ENCODE measurements at regions not wholly inside any gene's neighbourhood (a gene's known extent, or its start where the extent isn't known, plus 50 kb on each side); places are given as distances from the start of the nearest gene placed in this dataset.

GRCh38 chr7:46549892-46550639 is 629.0 kb upstream of the IGFBP3 start:
- no peak overlapping the region for H3K9ac ChIP-seq (ENCODE audit: low read length in 2 of 2)
- H3K27ac ChIP-seq (ENCODE audit: low read length): no peak overlapping the region
- no peak overlapping the region for H3K4me3 ChIP-seq (ENCODE audit: low read length in 2 of 2)
- H3K4me1 ChIP-seq (ENCODE audit: control insufficient read depth, insufficient read depth, low read length): no peaks in the 10 kb centered on the region
- H3K9me3 ChIP-seq (ENCODE audit: control insufficient read depth in 2 of 2, low read length in 2 of 2): no peaks in the 10 kb centered on the region
- no peaks in the 10 kb centered on the region for H3K36me3 ChIP-seq (ENCODE audit: control insufficient read depth in 2 of 2, insufficient read depth in 2 of 2, low read length in 2 of 2)
- H3K27me3 ChIP-seq (ENCODE audit: control insufficient read depth in 1 of 2, insufficient read depth in 2 of 2, low read length in 2 of 2): no peaks in the 10 kb centered on the region

- no peaks in the 10 kb centered on the region for H3K36me3 ChIP-seq (ENCODE audit: control insufficient read depth in 2 of 2, insufficient read depth in 2 of 2, low read length in 2 of 2)
- H3K9ac ChIP-seq (ENCODE audit: low read length in 2 of 2): no peak overlapping the region
- no peaks in the 10 kb centered on the region for H3K27me3 ChIP-seq (ENCODE audit: control insufficient read depth in 1 of 2, insufficient read depth in 2 of 2, low read length in 2 of 2)
- H3K9me3 ChIP-seq (ENCODE audit: control insufficient read depth in 2 of 2, low read length in 2 of 2): no peaks in the 10 kb centered on the region
- H3K4me1 ChIP-seq (ENCODE audit: control insufficient read depth, insufficient read depth, low read length): no peaks in the 10 kb centered on the region
- H3K4me3 ChIP-seq (ENCODE audit: low read length in 2 of 2): no peak overlapping the region
- no peak overlapping the region for H3K27ac ChIP-seq (ENCODE audit: low read length)
Observed at GRCh38 chr7:46549347-46549746, 628.3 kb upstream of the IGFBP3 start.

- Histone ChIP-seq H3K27ac (ENCODE audit: low read length) (no peak overlapping the region), H3K4me3 (ENCODE audit: low read length in 2 of 2) (no peak overlapping the region), H3K27me3 (ENCODE audit: control insufficient read depth in 1 of 2, insufficient read depth in 2 of 2, low read length in 2 of 2) (no peaks in the 10 kb centered on the region), H3K9me3 (ENCODE audit: control insufficient read depth in 2 of 2, low read length in 2 of 2) (no peaks in the 10 kb centered on the region), H3K36me3 (ENCODE audit: control insufficient read depth in 2 of 2, insufficient read depth in 2 of 2, low read length in 2 of 2) (no peaks in the 10 kb centered on the region), H3K9ac (ENCODE audit: low read length in 2 of 2) (no peak overlapping the region), H3K4me1 (ENCODE audit: control insufficient read depth, insufficient read depth, low read length) (no peaks in the 10 kb centered on the region)
Observed at GRCh38 chr7:46547044-46547443, 626.0 kb upstream of the IGFBP3 start.

DNA sequence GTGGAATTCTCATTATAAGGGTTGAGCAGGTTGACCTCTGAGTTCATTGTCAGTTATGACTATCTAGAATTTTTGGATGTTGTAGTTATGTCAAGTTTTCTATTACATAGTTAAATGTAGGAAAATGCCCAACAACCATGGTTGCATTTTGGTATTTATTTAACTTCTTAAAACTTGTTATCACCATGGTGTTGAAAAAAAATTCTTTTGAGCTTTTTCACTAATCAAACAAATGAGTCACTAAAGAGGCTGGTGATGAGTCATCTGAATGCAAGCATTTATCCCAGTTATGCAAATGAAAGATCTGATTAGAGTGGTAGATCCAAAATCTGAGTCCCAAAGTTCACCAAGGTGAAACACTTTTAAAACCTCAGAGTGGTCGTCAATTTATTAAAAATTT is 624.7 kb upstream of the IGFBP3 start:
- Histone ChIP-seq H3K27me3 (ENCODE audit: control insufficient read depth in 1 of 2, insufficient read depth in 2 of 2, low read length in 2 of 2) (no peaks in the 10 kb centered on the region), H3K4me3 (ENCODE audit: low read length in 2 of 2) (no peak overlapping the region), H3K9me3 (ENCODE audit: control insufficient read depth in 2 of 2, low read length in 2 of 2) (no peaks in the 10 kb centered on the region), H3K9ac (ENCODE audit: low read length in 2 of 2) (no peak overlapping the region), H3K36me3 (ENCODE audit: control insufficient read depth in 2 of 2, insufficient read depth in 2 of 2, low read length in 2 of 2) (no peaks in the 10 kb centered on the region), H3K4me1 (ENCODE audit: control insufficient read depth, insufficient read depth, low read length) (no peaks in the 10 kb centered on the region), H3K27ac (ENCODE audit: low read length) (no peak overlapping the region)

DNA sequence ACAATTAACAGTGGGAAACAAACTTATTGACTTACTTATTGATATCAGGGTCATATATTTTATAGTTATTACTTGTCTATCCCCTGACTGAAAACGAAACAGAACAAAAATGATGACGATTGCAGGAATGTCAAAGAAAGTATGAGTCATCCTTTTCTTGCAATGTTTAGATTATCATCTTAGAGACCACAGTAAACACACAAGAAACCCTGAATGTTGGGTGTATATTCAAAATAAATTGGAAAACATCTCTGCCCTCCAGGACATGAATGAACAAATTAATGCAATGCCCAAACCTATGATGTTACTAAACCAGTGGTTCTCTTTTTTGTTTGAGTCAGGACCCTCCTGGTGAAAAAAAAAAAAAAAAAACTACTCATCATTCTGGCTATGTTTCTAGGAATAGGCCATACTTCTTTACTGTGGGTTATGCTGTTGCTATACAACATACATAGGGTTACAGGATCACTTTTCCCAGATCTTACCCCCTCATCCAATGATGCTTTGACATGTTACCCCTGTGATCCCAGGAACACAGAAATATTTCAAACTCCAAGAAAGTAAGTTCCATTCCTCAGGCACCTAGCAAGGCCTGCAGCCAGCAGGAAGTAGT is 623.4 kb upstream of the IGFBP3 start:
- no peaks in the 10 kb centered on the region for H3K4me1 ChIP-seq (ENCODE audit: control insufficient read depth, insufficient read depth, low read length)
- no peaks in the 10 kb centered on the region for H3K36me3 ChIP-seq (ENCODE audit: control insufficient read depth in 2 of 2, insufficient read depth in 2 of 2, low read length in 2 of 2)
- no peak overlapping the region for H3K4me3 ChIP-seq (ENCODE audit: low read length in 2 of 2)
- H3K27me3 ChIP-seq (ENCODE audit: control insufficient read depth in 1 of 2, insufficient read depth in 2 of 2, low read length in 2 of 2): no peaks in the 10 kb centered on the region
- H3K9me3 ChIP-seq (ENCODE audit: control insufficient read depth in 2 of 2, low read length in 2 of 2): no peaks in the 10 kb centered on the region
- no peak overlapping the region for H3K9ac ChIP-seq (ENCODE audit: low read length in 2 of 2)
- H3K27ac ChIP-seq (ENCODE audit: low read length): no peak overlapping the region

DNA sequence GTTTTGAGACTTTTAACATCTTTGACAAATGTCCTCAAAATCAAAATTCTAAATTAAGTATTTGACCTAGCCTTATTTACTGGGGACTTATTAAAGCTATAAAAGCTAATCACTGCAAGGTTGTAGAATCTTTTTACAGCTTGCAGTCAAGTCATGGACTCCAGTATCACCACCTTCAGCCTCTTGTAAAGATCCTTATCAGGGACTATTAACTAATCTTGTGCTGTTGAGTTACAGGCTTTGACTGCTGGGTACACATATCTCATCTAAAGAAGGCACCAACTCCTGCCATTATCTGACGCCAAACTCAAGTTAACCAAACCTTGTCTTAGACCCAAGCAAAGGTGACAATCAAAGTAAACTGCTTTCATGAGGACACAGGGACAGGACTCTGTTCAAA is 621.0 kb upstream of the IGFBP3 start:
- H3K27ac ChIP-seq (ENCODE audit: low read length): no peak overlapping the region
- H3K4me3 ChIP-seq (ENCODE audit: low read length in 2 of 2): no peak overlapping the region
- no peaks in the 10 kb centered on the region for H3K9me3 ChIP-seq (ENCODE audit: control insufficient read depth in 2 of 2, low read length in 2 of 2)
- H3K36me3 ChIP-seq (ENCODE audit: control insufficient read depth in 2 of 2, insufficient read depth in 2 of 2, low read length in 2 of 2): no peaks in the 10 kb centered on the region
- no peaks in the 10 kb centered on the region for H3K4me1 ChIP-seq (ENCODE audit: control insufficient read depth, insufficient read depth, low read length)
- no peak overlapping the region for H3K9ac ChIP-seq (ENCODE audit: low read length in 2 of 2)
- no peaks in the 10 kb centered on the region for H3K27me3 ChIP-seq (ENCODE audit: control insufficient read depth in 1 of 2, insufficient read depth in 2 of 2, low read length in 2 of 2)

- Histone ChIP-seq H3K36me3 (ENCODE audit: control insufficient read depth in 2 of 2, insufficient read depth in 2 of 2, low read length in 2 of 2) (no peaks in the 10 kb centered on the region), H3K4me3 (ENCODE audit: low read length in 2 of 2) (no peak overlapping the region), H3K4me1 (ENCODE audit: control insufficient read depth, insufficient read depth, low read length) (no peaks in the 10 kb centered on the region), H3K9me3 (ENCODE audit: control insufficient read depth in 2 of 2, low read length in 2 of 2) (peaks cover 0 to 3% of the 10 kb centered on the region in 2 donors), H3K9ac (ENCODE audit: low read length in 2 of 2) (no peak overlapping the region), H3K27me3 (ENCODE audit: control insufficient read depth in 1 of 2, insufficient read depth in 2 of 2, low read length in 2 of 2) (no peaks in the 10 kb centered on the region), H3K27ac (ENCODE audit: low read length) (no peak overlapping the region)
Observed at GRCh38 chr7:46539892-46540483, 618.9 kb upstream of the IGFBP3 start.

GRCh38 chr7:46537191-46537905 is 616.3 kb upstream of the IGFBP3 start:
- Histone ChIP-seq H3K4me3 (ENCODE audit: low read length in 2 of 2) (no peak overlapping the region), H3K9me3 (ENCODE audit: control insufficient read depth in 2 of 2, low read length in 2 of 2) (peaks cover 0 to 3% of the 10 kb centered on the region in 2 donors), H3K36me3 (ENCODE audit: control insufficient read depth in 2 of 2, insufficient read depth in 2 of 2, low read length in 2 of 2) (no peaks in the 10 kb centered on the region), H3K27me3 (ENCODE audit: control insufficient read depth in 1 of 2, insufficient read depth in 2 of 2, low read length in 2 of 2) (no peaks in the 10 kb centered on the region), H3K27ac (ENCODE audit: low read length) (no peak overlapping the region), H3K9ac (ENCODE audit: low read length in 2 of 2) (no peak overlapping the region), H3K4me1 (ENCODE audit: control insufficient read depth, insufficient read depth, low read length) (no peaks in the 10 kb centered on the region)

GRCh38 chr7:46534664-46535588 is 613.9 kb upstream of the IGFBP3 start:
- no peak overlapping the region for H3K4me3 ChIP-seq (ENCODE audit: low read length in 2 of 2)
- no peaks in the 10 kb centered on the region for H3K4me1 ChIP-seq (ENCODE audit: control insufficient read depth, insufficient read depth, low read length)
- H3K36me3 ChIP-seq (ENCODE audit: control insufficient read depth in 2 of 2, insufficient read depth in 2 of 2, low read length in 2 of 2): no peaks in the 10 kb centered on the region
- no peaks in the 10 kb centered on the region for H3K27me3 ChIP-seq (ENCODE audit: control insufficient read depth in 1 of 2, insufficient read depth in 2 of 2, low read length in 2 of 2)
- no peak overlapping the region for H3K27ac ChIP-seq (ENCODE audit: low read length)
- H3K9ac ChIP-seq (ENCODE audit: low read length in 2 of 2): no peak overlapping the region
- peaks cover 10 to 11% of the 10 kb centered on the region in 2 donors for H3K9me3 ChIP-seq (ENCODE audit: control insufficient read depth in 2 of 2, low read length in 2 of 2)

DNA sequence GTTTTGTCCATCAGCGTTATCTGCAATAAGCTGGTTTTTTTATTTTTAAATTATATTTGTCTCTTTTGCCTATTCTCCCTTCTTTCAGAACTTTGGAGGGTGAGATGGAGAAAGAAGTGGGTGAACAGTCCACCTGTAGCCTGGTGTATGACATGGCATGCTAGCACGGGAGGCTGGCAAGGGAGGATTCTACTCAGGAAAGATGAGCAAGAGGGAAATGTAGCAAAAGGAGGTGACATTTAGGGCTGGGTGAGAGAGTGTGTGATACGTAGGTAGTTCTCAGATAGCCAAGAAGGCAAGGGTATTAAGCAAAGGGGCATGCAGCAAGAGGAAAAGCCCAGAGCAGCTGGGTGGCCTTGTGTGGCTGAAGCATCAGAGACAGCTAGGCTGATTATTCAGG is 612.9 kb upstream of the IGFBP3 start:
- Histone ChIP-seq H3K4me3 (ENCODE audit: low read length in 2 of 2) (no peak overlapping the region), H3K27ac (ENCODE audit: low read length) (no peak overlapping the region), H3K9me3 (ENCODE audit: control insufficient read depth in 2 of 2, low read length in 2 of 2) (peaks cover 10 to 11% of the 10 kb centered on the region in 2 donors), H3K27me3 (ENCODE audit: control insufficient read depth in 1 of 2, insufficient read depth in 2 of 2, low read length in 2 of 2) (no peaks in the 10 kb centered on the region), H3K36me3 (ENCODE audit: control insufficient read depth in 2 of 2, insufficient read depth in 2 of 2, low read length in 2 of 2) (no peaks in the 10 kb centered on the region), H3K4me1 (ENCODE audit: control insufficient read depth, insufficient read depth, low read length) (no peaks in the 10 kb centered on the region), H3K9ac (ENCODE audit: low read length in 2 of 2) (no peak overlapping the region)
